T-helper 1 cell (primary cell): ENCODE measurements at regions not wholly inside any gene's neighbourhood (a gene's known extent, or its start where the extent isn't known, plus 50 kb on each side); places are given as distances from the start of the nearest gene placed in this dataset.

Source experiments
- DNase-seq, 5 donors: peaks; one replicate each; pipeline ENCODE4 v3.0.0-alpha.2; 2012 to 2020

DNA sequence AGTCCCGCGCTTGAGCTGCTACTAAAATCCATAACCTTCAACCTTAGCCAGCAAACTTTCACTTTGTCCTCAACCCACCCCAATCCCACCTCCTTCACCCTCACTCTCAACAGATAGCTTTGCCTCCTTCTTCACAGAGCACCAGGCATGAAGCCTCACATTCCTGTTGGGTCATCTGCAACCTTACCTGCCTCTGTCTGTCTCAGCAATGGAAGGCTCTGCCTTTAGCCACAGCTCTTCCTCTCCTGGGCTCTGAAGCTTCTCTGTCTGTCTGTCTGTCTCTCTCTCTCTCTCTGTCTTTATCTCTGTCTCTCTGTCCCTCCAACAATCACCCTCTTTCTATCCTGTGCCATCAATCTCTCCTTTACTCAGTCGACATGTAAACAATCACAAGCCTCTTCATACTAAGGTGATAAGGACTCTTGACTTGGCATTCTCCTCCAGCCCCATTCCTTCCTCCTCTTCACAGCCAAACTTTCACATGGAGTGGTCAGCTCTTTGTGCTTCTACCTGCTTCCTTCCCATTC is 220.8 kb downstream of the SPTSSA start:
- no peak for DNase-seq

DNA sequence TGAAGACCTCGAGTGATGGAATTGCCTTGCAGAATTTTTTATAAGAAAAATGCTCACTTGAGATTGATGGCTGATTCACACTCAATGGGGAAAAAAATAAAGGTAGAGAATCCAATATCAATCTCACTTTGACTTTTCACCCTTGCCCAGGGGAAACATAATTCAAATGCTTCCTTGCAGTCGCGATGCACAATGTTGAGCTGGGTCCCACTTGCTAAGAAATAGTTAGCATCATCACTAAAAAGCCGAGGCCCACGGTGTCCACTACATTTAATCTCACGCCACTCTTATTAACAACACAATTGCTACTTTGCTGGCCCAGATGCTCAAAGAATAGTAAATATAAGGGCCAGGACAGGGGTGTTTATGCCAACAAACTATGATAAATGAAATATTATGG is 223.4 kb downstream of the SPTSSA start:
- DNase-seq: no peak

DNA sequence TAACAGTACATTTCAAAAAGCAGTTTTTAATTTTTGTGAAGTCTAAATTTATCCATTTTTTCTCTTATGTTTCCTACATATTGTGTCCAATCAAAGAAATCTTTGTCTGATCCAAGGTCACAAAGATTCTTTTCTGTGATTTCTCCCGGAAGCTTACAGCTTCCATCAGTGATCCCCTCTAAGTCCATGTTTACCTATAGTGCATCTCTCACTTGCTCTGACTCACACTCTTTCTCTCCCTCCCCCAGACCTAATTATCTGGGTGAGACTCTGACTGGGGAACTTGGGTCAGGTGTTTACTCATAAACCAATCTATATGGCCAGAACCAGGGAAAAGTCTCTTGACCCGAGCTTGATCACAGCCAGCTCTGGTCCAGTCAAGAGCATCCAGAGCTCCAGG is 224.4 kb downstream of the SPTSSA start:
- no peak for DNase-seq

DNA sequence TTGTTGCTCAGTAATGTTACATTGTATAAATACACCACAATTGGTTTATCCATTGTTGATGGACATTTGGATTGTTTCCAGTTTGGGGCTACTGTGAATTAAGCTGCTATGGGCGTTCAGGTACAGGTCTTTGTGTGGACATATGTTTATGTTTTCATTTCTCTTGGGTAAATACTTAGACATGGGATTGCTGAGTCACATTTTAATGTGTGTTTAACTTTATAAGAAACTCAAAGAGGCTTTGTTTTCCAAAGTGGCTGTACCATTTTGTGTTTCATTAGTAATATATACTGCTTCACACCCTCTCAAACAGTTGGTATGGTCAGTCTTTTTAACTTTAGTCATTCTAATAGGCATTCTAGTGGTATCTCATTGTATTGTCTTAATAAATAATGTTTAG is 225.0 kb downstream of the SPTSSA start:
- DNase-seq: no peak

DNA sequence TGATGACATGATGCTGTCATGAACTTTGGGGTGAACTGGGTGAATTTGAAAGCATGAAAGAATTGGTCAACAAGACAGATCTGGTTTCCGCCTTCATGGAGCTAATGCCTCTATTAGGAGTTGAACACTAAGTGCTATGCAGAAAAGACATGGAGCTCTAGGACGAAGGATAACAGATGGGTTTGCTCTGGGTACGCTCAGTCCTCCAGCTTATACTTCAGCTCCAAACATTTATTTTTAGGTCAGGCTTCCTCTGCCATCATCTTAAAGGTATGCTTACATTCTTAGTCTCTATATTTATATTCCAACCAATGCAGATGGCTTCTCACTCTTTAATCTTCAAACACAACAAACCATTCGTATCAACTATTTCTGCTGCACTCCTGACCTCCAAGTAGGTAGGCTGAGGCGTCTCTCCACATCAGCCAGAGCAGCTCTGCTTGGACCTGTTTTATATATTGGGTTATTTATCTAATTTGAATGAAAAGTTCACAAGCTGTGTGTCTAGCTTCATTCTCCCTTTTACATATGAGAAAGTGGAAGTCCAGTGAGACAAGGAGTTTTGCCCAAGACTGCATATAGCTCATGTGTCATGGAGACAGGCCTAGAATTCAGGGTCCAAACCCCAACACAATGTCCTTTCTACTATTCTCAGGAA is 226.3 kb downstream of the SPTSSA start:
- DNase-seq: no peak

DNA sequence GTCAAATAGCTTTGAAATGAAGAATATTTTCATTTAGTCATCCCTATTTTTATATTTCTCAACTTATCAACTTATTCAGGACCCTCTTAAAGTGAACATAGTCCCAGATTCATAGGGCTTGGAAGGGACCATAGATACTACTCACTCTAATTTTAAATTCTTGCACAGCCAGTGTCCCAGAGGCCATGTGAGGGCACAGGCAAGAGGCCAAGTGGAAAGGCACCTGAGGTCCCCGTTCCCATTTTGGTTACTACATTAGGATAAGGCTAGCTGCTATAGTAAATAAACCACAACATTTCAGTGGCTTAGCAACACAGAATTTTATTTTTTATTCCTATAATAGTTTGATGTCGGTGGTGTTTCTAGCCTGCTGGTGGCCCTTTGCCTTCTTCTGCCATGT is 227.8 kb downstream of the SPTSSA start:
- no peak for DNase-seq

DNA sequence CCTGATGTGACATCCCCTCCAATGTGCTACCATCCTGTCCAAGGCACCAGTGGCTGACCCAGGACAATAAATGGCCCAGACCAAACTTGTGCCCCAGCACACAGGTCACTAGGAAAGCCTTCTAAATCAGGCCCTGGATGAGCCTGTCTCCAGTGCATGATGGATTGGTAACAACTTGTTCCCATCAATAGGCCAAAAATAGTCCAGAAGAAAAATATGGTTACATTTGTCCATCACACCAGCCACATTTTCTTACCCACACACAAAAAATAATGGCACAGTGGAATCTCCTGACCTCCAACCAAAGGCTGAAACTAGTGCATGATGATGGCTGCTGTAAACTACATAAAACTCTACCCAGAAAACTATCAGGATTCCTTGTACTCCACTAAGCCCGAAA is 228.4 kb downstream of the SPTSSA start:
- no peak for DNase-seq

DNA sequence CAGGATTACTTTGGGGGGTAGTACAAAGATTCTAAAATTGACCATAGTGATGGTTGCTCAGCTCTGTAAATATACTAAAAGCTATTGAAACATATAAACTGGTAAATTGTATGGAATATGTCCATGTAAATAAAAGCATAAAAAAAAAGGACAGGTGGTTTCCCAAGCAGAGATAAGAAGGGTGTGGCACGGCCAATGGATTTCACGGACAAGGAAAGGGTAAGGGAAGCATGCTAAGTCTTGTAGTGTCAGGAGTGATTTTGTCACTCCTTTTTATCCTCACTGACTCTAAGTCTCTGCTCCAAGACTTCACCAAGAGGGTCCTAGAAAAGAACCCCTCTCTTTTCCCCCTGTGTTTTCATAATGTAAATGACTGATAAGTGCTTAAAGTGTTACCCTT is 229.2 kb downstream of the SPTSSA start:
- no peak for DNase-seq

DNA sequence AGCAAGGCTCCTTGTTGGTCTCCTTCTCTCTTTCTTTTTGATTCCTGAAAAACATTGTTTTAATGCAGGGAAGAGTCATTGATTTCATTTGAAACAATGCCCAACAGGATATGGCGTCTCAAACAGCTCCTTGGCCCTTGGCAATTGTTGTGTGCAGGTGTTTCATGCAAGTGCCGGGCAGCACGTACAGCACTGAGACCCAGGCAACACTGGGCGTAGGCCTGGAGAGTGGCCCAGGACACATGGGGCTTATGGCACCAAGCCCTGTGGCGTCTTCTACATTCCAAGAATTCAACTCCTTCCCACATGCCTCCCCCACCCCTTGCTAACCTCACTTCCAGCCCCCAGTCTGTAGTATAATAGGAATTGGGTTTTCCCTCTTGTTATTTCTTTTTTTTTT is 230.4 kb downstream of the SPTSSA start:
- DNase-seq: no peak

DNA sequence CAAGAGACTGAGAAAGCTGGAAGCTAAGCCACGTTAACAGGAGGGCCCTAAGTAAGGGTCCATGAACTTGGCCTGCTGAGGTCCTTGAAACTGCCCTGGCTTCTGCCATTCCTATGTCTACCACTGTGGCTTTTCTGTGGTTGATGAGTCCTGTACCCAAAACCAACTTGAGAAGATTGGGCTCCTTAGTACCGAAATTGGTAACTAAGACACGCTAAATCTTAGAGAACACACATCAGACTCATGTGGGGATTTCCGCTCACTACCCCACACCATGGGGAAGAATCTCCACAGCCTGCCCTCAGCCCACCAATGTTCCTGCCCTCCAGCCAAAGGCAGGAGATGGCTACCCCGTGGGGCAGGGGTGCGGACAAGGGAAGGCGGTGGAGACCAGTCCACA is 232.9 kb downstream of the SPTSSA start:
- no peak for DNase-seq

DNA sequence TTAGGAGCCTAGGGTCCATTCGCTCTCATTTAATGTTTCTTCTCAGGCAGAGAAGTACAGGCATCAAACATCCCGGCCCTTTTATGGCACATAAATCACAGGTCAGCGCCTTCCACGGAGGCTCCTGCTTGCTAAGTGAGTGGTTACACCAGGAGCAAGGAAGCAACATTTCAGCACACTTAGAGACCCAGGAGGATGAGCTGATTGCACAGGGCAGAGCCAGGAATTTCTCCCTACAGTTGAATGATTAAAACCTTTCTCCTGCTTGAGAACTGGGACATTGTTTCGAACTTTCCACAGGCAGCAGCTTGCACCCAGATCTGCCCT is 233.4 kb downstream of the SPTSSA start:
- DNase-seq: no peak

DNA sequence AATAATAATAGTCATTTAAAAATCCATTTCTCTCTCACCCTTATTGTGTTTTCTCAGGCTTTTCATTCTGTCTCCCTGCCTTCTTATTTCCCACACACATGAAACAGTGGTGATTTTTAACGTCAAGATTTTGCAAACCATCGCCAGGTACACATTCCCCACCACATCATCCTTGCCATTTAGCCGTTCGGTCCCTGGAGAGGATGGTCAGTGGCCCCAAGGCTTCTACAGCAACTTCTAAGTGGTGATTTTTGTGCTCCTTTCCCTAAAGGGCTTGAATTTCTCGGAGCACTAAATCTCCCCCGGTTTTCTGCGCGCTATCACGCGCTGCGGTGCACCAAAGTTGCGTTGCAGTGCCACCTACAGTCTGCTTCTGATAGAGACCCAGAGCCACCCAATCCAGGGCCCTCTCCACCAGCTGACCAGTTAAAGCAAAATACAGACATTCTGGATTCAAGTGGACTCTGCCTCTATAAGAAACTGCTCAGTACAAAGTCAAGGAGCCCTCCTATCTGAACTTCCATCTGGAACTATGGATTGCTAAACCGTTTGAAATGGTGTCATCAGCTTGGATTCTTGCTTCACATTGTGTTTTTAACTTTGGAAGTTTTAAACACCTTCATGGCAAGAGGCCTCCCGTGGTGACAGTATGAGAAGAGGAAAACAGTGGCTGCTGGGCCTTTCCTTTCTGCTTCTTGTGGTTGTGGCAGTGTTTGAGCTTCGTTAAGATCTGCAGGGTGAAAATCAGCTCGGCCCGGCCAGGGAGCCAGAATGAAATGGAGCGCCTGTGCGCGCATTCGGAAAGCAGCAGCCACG is 234.0 kb downstream of the SPTSSA start:
- peak in 4 of 5 donors; percentile 14 to 58 (median 24) for DNase-seq

DNA sequence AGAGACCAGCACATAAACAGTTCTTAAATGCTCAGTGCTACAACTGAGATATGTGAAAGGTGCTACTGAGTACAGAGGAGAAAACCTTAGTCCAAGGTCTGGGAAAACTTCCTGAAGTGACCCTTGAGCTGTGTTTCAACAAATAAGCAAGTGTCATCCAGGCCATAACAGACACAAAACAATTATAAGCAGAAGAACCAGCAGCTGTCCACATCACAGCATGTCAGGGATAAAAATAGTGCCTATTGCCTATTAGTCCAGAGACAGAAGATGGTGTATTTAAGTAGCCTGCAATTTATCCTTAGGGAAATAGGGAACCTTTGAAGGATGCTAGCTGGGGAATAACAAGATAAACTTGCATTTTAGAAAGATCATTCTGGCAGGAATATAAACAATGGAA is 237.8 kb downstream of the SPTSSA start:
- DNase-seq: no peak

DNA sequence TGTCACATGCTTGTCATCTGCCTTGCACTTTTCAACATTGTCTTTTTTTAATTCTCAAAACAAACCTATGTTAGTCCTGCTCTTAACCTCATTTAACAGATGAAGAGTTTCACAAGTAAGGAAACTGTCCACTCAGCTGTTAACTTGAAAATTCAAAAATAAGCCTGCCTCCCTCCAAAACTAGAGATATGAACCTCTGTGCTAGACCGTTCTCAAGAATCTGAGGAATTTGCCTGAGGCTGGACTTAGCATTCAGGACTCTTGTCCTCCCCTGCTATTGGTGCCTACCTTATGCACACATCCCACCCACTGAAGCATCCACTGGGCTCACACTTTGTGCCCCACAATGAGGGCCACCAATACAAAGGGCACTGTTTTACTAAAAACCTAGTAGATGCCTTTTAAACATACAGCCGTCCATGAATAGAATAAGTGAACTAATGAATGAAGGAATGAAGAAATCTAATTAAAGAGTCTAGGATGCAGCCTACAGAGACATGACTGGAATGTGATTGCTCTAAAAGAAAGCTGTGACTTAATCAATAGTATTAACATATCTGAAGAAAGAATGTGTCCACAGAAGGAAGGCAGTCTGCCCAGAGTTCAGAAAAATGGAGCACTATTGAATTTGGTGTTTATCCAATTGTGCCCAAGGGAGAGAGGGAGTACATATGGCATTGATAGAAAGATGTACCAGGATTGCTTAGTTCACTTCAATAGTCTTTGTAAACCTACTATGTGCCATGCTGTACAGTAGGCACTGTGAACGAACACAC is 238.5 kb downstream of the SPTSSA start:
- DNase-seq: no peak

DNA sequence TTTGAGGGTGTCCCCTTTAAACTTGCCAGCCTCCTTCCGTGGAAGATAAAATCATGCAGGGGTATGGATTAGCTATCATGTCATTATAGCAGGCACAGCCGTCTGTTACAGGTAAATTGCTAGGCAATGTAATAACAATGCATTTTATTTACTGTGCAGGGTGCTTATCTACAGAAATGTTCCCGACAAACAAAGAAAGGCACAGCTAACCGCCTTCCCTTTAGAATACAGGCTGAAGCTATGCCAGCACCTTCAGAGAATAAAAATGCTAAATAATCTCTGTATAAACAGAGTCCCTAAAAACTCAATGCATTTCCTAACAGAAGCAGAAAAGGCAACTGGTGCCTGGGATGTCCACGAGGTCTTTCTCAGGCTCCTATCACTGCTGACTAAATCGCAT is 239.2 kb downstream of the SPTSSA start:
- no peak for DNase-seq

DNA sequence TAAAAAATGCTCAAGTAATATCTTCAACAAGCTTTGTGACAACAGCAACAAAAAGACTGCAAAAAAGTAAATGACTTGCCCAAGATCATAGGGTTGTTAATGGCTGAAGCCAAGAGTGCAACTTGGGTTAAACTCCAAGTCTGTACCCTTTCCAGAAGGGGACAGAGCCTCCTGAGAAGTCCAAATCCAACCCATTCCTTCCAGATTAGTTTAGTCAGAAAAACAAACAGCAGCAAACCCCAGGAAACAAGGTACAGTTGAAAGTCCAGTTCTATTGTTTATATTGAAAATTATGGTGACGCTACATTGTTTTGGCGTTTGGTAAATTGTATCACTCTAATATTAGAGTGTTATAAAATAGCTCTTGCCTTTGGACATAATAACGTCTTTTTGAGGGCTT is 239.9 kb downstream of the SPTSSA start:
- no peak for DNase-seq

DNA sequence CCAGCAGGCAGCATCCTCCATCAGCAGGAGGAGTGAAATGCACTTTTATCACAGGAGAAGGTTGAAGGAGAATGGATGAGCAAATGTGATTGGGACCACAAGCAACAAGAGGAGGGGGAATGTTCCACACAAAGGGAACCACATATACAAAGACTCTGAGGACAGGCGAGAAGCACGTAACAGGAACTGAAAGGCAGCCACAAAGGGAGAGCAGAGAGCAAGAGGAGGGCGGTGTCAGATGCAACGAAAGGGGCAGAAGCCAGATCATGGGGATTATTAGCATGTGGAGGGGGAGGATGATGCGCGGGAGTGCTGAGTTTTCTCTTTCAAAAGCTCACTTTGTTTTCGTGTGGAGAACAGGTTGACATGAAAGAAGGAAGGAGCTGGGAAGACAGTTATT is 241.1 kb downstream of the SPTSSA start:
- peak in 1 of 5 donors; percentile 27 for DNase-seq

DNA sequence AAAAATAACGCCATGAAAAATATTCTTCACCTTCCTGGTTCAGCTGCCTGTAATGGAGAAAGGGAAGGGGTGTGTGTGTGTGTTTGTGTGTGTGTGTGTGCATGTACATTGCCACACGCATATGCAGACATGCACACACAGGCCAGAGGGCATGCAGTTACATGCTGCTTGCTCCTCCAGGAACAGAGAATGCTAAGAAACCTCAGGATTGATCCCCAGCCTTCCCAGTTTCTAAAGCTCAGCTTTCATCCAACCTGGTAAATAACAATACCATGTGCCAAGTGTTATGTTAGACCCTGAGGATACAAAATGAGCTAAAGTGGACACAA is 241.7 kb downstream of the SPTSSA start:
- DNase-seq: no peak

DNA sequence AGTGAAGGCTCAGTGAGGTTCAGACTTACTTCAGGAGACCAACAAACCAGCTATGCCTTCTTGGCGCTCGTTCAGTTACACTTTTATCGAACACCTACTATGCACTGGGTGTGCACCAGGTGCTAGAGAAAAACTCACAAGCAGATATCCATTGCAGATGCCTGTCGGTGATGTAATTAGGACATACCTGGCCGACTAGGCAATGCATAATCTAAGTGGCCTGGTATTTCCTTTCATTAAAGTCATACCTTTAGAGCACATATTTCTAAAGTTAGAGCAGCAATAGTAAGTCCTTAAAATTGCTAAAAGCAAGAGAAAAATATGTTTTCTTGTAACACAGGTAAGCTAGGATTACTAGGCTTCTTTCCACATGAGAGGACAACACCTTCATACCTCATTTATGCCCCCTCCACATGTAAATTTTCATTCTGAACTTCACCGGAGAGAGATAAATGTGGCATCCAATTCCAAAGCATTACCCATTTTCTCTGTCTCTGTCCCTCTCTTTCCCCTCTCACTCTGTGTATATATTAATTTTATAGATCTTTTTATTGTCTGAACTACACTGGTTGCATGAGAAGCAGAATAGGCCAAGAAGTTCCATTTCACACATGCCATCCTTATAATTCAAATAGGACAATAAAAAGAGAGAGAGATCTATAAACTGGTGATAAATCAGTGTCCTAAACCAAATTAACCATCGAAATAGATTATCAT is 242.2 kb downstream of the SPTSSA start:
- no peak for DNase-seq

DNA sequence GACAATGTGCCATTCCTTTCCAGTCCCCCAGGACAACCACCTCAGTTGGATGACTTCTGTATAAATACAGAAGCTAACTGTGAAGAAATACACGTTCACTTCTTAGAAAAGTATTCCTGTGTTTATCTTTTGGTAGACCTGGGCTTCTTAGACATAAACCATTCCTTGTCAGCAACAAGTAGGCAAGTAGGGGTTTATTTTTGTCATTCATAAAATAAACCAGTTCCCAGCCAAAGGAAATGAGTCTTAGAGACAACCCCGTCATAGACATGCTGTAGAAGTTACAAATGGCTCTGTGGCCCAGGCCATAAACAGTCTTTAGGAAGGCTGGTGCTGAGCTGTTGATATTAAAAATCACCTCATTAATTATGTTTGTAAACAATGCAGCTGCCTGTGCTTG is 243.2 kb downstream of the SPTSSA start:
- no peak for DNase-seq

DNA sequence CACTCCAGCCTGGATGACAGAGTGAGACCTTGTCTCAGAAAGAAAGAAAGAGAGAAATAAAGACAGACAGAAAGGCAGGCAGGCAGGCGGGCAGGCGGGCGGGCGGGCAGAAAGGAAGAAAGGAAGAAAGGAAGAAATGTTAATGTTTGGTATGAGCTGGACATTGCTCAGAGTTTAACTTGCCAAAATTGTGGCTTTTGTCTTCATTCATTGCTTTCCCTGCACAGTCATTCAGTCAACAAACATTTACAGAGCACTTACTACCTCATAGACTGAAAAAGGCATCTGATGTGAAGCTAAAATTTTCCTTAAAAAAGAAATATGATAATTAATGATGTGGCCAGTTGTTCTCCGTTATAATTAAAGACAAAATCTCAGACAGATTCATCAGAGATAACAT is 247.1 kb downstream of the SPTSSA start:
- DNase-seq: no peak

DNA sequence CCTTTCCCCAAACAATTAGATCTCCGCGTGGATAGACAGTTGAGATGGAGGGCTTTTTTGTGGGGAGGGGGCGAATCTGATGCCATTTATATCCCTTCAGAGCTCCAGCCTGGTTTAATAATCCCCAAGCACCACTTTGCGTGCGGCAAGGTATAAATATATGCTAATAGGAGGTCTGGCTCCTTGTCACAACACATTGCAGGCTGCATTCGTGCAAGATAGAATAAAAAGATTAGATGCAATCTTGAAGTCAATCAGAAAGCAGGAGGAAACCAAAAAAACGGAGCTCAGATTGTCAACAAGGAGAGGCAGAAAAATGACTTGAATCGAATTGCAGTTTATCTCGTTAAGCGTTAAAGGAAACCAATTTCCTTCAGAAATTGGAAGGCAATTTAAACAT is 248.7 kb downstream of the SPTSSA start:
- DNase-seq: peak in 1 of 5 donors; percentile 21
